Mesothelial cell of epicardium (in vitro differentiated cells): ENCODE measurements at regions not wholly inside any gene's neighbourhood (a gene's known extent, or its start where the extent isn't known, plus 50 kb on each side); places are given as distances from the start of the nearest gene placed in this dataset.

ENCODE experiments used
- DNase-seq, 2 experiments: peaks; one replicate each; pipeline ENCODE4 v3.0.0; 2021; ENCODE audit warnings: low spot score in 2 of 2; ENCODE audit not compliant: unreplicated experiment in 2 of 2
- H3K27ac Mint-ChIP-seq: 2 replicates; pipeline ENCODE4 v1.8.0; 2021; ENCODE audit warnings: mixed read lengths
- H3K27me3 Mint-ChIP-seq: 2 replicates; pipeline ENCODE4 v1.8.0; 2021; ENCODE audit warnings: low read depth, mixed read lengths
- H3K36me3 Mint-ChIP-seq: 2 replicates; pipeline ENCODE4 v1.8.0; 2021; ENCODE audit warnings: mixed read lengths
- H3K4me1 Mint-ChIP-seq: 2 replicates; pipeline ENCODE4 v1.8.0; 2021; ENCODE audit warnings: mixed read lengths
- H3K4me3 Mint-ChIP-seq: 2 replicates; pipeline ENCODE4 v1.8.0; 2021; ENCODE audit warnings: mild to moderate bottlenecking, moderate library complexity, mixed read lengths
- H3K9me3 Mint-ChIP-seq: 2 replicates; pipeline ENCODE4 v1.8.0; 2021; ENCODE audit warnings: mixed read lengths
- TF ChIP-seq, protein P1 (sequence below): fragments of 200-600 bp; sonication (generic); IDR thresholded peaks from one replicate; pipeline ENCODE4 v1.5.0; 2021; ENCODE audit warnings: antibody characterized with exemption; ENCODE audit not compliant: unreplicated experiment

DNA sequence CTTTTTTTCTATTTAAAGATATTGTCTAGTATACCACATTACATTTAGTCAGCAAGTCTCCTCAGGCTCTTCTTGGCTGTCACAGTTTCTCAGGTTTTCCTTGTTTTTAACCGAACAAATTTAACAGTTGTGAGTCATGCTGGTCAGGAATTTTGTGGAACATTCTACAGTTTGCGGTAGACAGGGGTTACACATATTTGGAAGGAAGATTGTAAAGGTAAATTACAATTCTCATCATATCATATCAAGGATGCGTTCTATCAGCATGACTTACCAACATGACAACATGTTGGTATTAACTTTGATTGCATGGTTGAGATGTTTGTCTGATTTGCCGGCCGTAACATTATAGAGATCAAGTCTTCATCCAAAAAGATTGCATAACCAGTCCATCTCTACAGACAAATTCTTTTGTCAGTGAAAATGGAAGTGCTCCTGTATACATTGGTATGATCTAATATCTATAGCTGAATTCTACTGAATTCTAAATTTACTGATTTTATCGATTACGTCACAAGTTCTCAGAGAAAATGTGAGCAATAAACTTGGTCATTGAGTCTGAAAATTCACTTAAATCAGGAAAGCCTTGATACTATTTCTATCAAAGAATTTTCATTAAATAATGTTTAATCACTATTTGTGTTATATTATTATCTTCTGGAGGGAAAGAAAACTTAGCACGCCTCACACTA is 664.4 kb upstream of the SLC8A1 start:
- TF ChIP-seq, protein P1, sequence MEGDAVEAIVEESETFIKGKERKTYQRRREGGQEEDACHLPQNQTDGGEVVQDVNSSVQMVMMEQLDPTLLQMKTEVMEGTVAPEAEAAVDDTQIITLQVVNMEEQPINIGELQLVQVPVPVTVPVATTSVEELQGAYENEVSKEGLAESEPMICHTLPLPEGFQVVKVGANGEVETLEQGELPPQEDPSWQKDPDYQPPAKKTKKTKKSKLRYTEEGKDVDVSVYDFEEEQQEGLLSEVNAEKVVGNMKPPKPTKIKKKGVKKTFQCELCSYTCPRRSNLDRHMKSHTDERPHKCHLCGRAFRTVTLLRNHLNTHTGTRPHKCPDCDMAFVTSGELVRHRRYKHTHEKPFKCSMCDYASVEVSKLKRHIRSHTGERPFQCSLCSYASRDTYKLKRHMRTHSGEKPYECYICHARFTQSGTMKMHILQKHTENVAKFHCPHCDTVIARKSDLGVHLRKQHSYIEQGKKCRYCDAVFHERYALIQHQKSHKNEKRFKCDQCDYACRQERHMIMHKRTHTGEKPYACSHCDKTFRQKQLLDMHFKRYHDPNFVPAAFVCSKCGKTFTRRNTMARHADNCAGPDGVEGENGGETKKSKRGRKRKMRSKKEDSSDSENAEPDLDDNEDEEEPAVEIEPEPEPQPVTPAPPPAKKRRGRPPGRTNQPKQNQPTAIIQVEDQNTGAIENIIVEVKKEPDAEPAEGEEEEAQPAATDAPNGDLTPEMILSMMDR = no peak
- H3K36me3 Mint-ChIP-seq = peaks cover 11% of the 10 kb centered on the region
- H3K27ac Mint-ChIP-seq = no peak overlapping the region
- no peaks in the 10 kb centered on the region for H3K27me3 Mint-ChIP-seq
- peaks cover 20% of the 10 kb centered on the region for H3K4me1 Mint-ChIP-seq
- H3K9me3 Mint-ChIP-seq = peaks cover 20% of the 10 kb centered on the region
- no peak overlapping the region for H3K4me3 Mint-ChIP-seq
- DNase-seq = no peak

DNA sequence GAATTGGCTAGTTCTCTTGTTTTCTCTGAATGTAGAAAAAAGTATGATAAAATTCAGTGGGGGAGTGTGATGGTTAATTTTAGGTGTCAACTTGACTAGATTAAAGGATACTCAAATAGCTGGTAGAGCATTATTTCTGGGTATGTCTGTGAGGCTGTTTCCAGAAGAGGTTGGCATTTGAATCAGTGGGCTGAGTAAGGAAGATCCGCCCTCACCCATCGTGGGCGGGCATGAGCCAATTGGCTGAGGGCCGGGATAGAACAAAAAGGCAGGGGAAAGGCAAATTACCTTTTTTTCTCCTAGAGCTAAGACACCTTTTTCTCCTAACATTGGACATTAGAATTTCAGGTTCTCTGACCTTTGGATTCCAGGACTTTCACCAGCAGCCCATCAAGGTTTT is 667.6 kb upstream of the SLC8A1 start:
- no peak overlapping the region for H3K4me3 Mint-ChIP-seq
- peaks cover 21% of the 10 kb centered on the region for H3K4me1 Mint-ChIP-seq
- no peak for DNase-seq
- TF ChIP-seq, protein P1 = no peak
- H3K27ac Mint-ChIP-seq = peak overlapping the region; percentile 26
- H3K36me3 Mint-ChIP-seq = peaks cover 3% of the 10 kb centered on the region
- H3K27me3 Mint-ChIP-seq = no peaks in the 10 kb centered on the region
- peaks cover 10% of the 10 kb centered on the region for H3K9me3 Mint-ChIP-seq

DNA sequence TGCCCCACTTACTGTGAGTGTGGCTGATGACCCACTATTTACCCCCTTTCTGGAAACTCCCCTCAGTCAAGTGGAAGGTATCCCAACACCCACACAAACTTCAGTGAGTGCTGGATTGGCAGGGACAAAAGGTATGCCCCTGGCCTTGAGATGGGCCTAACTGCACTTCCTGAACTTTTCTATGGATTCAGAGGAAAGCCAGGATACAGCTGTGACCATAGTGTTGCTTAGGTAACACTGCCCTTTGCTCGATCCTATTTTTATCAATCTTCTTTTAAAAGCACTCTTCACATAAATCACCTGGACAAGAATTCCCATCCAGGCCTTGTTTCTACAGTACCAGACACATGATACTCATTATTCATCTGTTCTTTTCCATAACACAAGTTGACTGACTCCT is 671.5 kb upstream of the SLC8A1 start:
- no peak overlapping the region for H3K27ac Mint-ChIP-seq
- H3K27me3 Mint-ChIP-seq = no peaks in the 10 kb centered on the region
- peaks cover 21% of the 10 kb centered on the region for H3K9me3 Mint-ChIP-seq
- H3K4me3 Mint-ChIP-seq = no peak overlapping the region
- TF ChIP-seq, protein P1 = no peak
- no peak for DNase-seq
- peaks cover 17% of the 10 kb centered on the region for H3K4me1 Mint-ChIP-seq
- H3K36me3 Mint-ChIP-seq = peaks cover 7% of the 10 kb centered on the region

DNA sequence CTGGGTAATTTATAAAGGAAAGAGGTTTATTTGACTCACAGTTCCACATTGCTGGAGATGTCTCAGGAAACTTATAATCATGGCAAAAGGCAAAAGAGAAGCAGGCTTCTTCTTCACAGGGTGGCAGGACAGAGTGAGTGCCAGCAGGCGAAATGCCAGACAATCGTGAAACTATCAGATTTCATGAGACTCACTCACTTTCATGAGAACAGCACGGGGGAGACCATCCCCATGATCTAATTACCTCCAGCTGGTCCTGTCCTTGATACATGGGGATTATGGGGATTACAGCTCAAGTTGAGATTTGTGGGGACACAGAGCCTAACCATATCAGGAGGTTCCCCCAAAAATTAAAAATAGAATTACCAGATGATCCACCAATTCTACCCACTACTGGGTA is 675.5 kb upstream of the SLC8A1 start:
- no peaks in the 10 kb centered on the region for H3K27me3 Mint-ChIP-seq
- TF ChIP-seq, protein P1 = no peak
- H3K27ac Mint-ChIP-seq = no peak overlapping the region
- DNase-seq = no peak
- peaks cover 25% of the 10 kb centered on the region for H3K4me1 Mint-ChIP-seq
- H3K36me3 Mint-ChIP-seq = peaks cover 7% of the 10 kb centered on the region
- no peak overlapping the region for H3K4me3 Mint-ChIP-seq
- H3K9me3 Mint-ChIP-seq = peaks cover 21% of the 10 kb centered on the region

DNA sequence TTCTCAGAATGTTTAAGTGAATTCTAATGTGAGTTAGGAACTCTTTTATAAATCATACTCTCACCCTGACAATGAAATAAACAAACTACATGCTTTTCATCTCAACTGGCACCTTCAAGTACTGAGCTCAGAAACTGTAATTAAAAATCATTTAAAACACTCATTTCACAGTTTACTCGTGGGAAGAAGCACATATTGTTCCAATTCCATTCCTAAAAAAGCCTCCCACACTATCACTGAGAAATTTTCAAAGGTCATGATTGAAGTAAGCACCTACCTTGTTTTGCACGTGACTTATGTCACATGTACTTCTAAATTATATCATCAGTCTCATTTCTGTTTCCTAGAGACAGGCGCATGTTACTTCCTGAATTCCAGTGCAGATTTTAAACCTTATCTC is 678.1 kb upstream of the SLC8A1 start:
- DNase-seq = no peak
- H3K27ac Mint-ChIP-seq = peak overlapping the region; percentile 5
- TF ChIP-seq, protein P1 = no peak
- peaks cover 22% of the 10 kb centered on the region for H3K4me1 Mint-ChIP-seq
- H3K27me3 Mint-ChIP-seq = no peaks in the 10 kb centered on the region
- H3K9me3 Mint-ChIP-seq = peaks cover 21% of the 10 kb centered on the region
- no peak overlapping the region for H3K4me3 Mint-ChIP-seq
- peaks cover 7% of the 10 kb centered on the region for H3K36me3 Mint-ChIP-seq

DNA sequence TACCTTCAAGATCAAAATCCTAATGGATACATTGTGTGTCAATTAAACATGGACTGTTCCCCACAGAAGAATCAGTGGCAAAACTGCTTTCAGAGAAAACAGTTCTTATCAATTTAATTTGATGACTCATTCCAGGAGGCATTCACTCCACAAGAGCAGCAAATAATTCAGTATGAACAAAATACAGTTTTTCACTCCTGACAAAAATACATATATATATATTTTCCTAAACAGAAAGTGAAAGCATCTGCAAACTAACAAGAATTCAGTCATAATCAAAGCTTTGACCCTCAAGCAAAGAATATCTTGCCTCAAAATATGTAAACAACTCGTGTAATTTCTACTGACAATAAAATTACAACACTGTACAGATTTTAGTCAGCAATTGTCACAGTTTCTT is 685.1 kb upstream of the SLC8A1 start:
- no peak overlapping the region for H3K27ac Mint-ChIP-seq
- DNase-seq = no peak

More for the DNA sequence above, 685.1 kb upstream of the SLC8A1 start:
- Mint-ChIP-seq H3K4me1 (peaks cover 7% of the 10 kb centered on the region), H3K27me3 (no peaks in the 10 kb centered on the region), H3K9me3 (no peaks in the 10 kb centered on the region), H3K36me3 (no peaks in the 10 kb centered on the region), H3K4me3 (no peak overlapping the region)
- TF ChIP-seq, protein P1 = no peak
